Muscle of arm (tissue), 1 donor: ENCODE measurements at regions not wholly inside any gene's neighbourhood (a gene's known extent, or its start where the extent isn't known, plus 50 kb on each side); places are given as distances from the start of the nearest gene placed in this dataset.

ENCODE experiments used
- DNase-seq: peaks from one replicate; pipeline ENCODE4 v3.0.0-alpha.2; 2013

- DNase-seq = no peak
These were observed 393.8 kb downstream of the ZNF385D start for GRCh38 chr3:21357241-21357640.

- no peak for DNase-seq
These were observed 394.6 kb downstream of the ZNF385D start for GRCh38 chr3:21356402-21356801.

GRCh38 chr3:21345382-21345976 is 405.5 kb downstream of the ZNF385D start:
- no peak for DNase-seq

- DNase-seq = no peak
These were observed 419.2 kb downstream of the ZNF385D start for GRCh38 chr3:21331857-21332256.

- DNase-seq = no peak
These were observed 419.7 kb downstream of the ZNF385D start for GRCh38 chr3:21331321-21331720.

GRCh38 chr3:21330293-21330692 is 420.7 kb downstream of the ZNF385D start:
- DNase-seq = no peak

- DNase-seq = no peak
These were observed 422.2 kb downstream of the ZNF385D start for GRCh38 chr3:21328711-21329390.

- DNase-seq = no peak
These were observed 424.1 kb downstream of the ZNF385D start for GRCh38 chr3:21326704-21327475.

- DNase-seq = no peak
These were observed 436.3 kb downstream of the ZNF385D start for GRCh38 chr3:21314688-21315087.

- DNase-seq = no peak
These were observed 440.1 kb downstream of the ZNF385D start for GRCh38 chr3:21310891-21311290.

- DNase-seq = no peak
These were observed 440.8 kb downstream of the ZNF385D start for GRCh38 chr3:21310161-21310560.

GRCh38 chr3:21297304-21297703 is 453.7 kb downstream of the ZNF385D start:
- no peak for DNase-seq

- DNase-seq = no peak
These were observed 456.2 kb downstream of the ZNF385D start for GRCh38 chr3:21294768-21295167.

- no peak for DNase-seq
These were observed 458.0 kb downstream of the ZNF385D start for GRCh38 chr3:21292971-21293370.

GRCh38 chr3:21290557-21290956 is 460.5 kb downstream of the ZNF385D start:
- DNase-seq = no peak

GRCh38 chr3:21274079-21274571 is 476.9 kb downstream of the ZNF385D start:
- DNase-seq = peak; percentile 28

- DNase-seq = peak; percentile 80
These were observed 477.6 kb downstream of the ZNF385D start for GRCh38 chr3:21273259-21274025.

GRCh38 chr3:21271606-21272016 is 479.4 kb downstream of the ZNF385D start:
- no peak for DNase-seq

- DNase-seq = no peak
These were observed 481.1 kb downstream of the ZNF385D start for GRCh38 chr3:21269882-21270281.

GRCh38 chr3:21260507-21260906 is 490.5 kb downstream of the ZNF385D start:
- no peak for DNase-seq

GRCh38 chr3:21259896-21260295 is 491.1 kb downstream of the ZNF385D start:
- no peak for DNase-seq

GRCh38 chr3:21256932-21257331 is 494.1 kb downstream of the ZNF385D start:
- peak; percentile 13 for DNase-seq
